HepG2 (cell line): ENCODE measurements at regions not wholly inside any gene's neighbourhood (a gene's known extent, or its start where the extent isn't known, plus 50 kb on each side); places are given as distances from the start of the nearest gene placed in this dataset.

Experiments used
- CREB1 ChIP-seq, 2 experiments: fragments of 450-650 bp in 1 of 2; IDR thresholded peaks; 2 replicates each; pipeline ENCODE4 v1.6.1; 2016 to 2017; ENCODE audit warnings: control low read depth in 1 of 2, mild to moderate bottlenecking in 1 of 2, missing compliant biosample characterization in 1 of 2, missing genetic modification characterization in 1 of 2
- HDAC2 ChIP-seq: sonication (generic); formaldehyde crosslinking; IDR thresholded peaks from 2 replicates; pipeline ENCODE4 v1.4.0; 2020; ENCODE audit warnings: missing genetic modification reagents
- HDAC6 ChIP-seq: fragments of 200-600 bp; sonication (generic); IDR thresholded peaks from 2 replicates; pipeline ENCODE4 v1.7.0; 2017; ENCODE audit warnings: mild to moderate bottlenecking, antibody characterized with exemption, low read length, low read depth
- HES4 ChIP-seq: sonication (generic); formaldehyde crosslinking; IDR thresholded peaks from 2 replicates; pipeline ENCODE4 v1.9.0; 2021; ENCODE audit warnings: mild to moderate bottlenecking, missing genetic modification reagents, borderline replicate concordance
- MAFF ChIP-seq: IDR thresholded peaks from 2 replicates; pipeline ENCODE4 v1.6.1; 2011; ENCODE audit warnings: low read depth, low read length, improper control_type of control experiment
- TF ChIP-seq, protein P1 (sequence below): sonication (generic); formaldehyde crosslinking; conservative IDR thresholded peaks from 2 replicates; pipeline ENCODE4 v1.8.0; 2022; ENCODE audit warnings: mild to moderate bottlenecking, moderate library complexity, missing genetic modification reagents
- TF ChIP-seq, protein P2 (sequence below): sonication (generic); formaldehyde crosslinking; IDR thresholded peaks from 2 replicates; pipeline ENCODE4 v1.5.0; 2020; ENCODE audit warnings: mild to moderate bottlenecking, missing genetic modification reagents
- TF ChIP-seq, protein P3 (sequence below), 2 experiments: sonication (generic) in 1 of 2; formaldehyde crosslinking in 1 of 2; IDR thresholded peaks; 2 replicates each; pipeline versions ENCODE4 v1.4.0 to v1.6.1; 2018 to 2020; ENCODE audit warnings: missing genetic modification reagents in 2 of 2, borderline replicate concordance in 1 of 2, low read depth in 1 of 2, mild to moderate bottlenecking in 1 of 2, missing biosample characterization in 1 of 2
- TF ChIP-seq, protein P4 (sequence below): sonication (generic); formaldehyde crosslinking; IDR thresholded peaks from 2 replicates; pipeline ENCODE4 v1.4.0; 2020; ENCODE audit warnings: missing genetic modification reagents
- TF ChIP-seq, protein P5 (sequence below): sonication (generic); formaldehyde crosslinking; IDR thresholded peaks from 2 replicates; pipeline ENCODE4 v1.4.0; 2020; ENCODE audit warnings: missing genetic modification reagents, borderline replicate concordance

DNA sequence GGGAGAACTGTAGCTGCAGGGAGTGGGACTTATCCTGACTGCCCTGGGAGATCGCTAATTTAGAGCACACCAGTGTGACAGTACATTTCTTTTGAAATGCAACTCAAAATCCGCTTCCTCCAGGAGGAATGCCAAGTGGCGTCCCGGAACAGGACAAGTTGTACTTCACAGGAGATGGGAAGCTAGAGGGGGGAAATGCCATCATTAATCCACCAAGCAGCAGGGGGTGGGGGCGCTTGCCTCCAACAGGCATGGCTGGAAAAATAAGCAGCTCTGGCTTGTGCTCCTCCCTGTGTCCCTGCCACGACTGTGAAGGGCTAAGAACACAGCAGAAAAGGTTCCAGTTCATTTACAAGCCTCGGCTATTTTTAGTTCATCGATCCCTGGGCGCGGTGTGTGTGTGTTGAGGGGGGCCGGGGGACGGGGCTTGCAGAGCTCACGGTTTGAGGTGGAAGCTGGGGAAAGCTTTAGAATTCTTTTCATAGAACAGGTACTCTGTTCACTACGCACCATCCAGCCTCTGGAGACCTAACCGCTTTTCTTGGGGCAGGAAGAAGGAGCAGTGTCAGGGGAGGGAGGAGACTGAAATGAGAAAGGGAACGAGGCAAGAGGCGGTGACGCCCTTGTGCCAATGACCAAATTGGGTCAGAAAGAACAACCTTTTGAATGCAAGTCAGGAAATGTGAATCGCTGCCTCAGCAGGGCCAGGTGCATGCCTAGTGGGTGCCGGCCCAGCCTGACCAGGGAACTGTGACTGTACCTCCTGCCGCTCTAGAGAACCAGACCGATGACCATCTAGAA, 51.8 kb upstream of the DGKG start:
- TF ChIP-seq, protein P1, sequence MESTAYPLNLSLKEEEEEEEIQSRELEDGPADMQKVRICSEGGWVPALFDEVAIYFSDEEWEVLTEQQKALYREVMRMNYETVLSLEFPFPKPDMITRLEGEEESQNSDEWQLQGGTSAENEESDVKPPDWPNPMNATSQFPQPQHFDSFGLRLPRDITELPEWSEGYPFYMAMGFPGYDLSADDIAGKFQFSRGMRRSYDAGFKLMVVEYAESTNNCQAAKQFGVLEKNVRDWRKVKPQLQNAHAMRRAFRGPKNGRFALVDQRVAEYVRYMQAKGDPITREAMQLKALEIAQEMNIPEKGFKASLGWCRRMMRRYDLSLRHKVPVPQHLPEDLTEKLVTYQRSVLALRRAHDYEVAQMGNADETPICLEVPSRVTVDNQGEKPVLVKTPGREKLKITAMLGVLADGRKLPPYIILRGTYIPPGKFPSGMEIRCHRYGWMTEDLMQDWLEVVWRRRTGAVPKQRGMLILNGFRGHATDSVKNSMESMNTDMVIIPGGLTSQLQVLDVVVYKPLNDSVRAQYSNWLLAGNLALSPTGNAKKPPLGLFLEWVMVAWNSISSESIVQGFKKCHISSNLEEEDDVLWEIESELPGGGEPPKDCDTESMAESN, result no peak
- TF ChIP-seq, protein P2, sequence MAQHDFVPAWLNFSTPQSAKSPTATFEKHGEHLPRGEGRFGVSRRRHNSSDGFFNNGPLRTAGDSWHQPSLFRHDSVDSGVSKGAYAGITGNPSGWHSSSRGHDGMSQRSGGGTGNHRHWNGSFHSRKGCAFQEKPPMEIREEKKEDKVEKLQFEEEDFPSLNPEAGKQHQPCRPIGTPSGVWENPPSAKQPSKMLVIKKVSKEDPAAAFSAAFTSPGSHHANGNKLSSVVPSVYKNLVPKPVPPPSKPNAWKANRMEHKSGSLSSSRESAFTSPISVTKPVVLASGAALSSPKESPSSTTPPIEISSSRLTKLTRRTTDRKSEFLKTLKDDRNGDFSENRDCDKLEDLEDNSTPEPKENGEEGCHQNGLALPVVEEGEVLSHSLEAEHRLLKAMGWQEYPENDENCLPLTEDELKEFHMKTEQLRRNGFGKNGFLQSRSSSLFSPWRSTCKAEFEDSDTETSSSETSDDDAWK (CRISPR knock-in tag), result no peak
- TF ChIP-seq HDAC6, result no peak
- TF ChIP-seq, protein P3, sequence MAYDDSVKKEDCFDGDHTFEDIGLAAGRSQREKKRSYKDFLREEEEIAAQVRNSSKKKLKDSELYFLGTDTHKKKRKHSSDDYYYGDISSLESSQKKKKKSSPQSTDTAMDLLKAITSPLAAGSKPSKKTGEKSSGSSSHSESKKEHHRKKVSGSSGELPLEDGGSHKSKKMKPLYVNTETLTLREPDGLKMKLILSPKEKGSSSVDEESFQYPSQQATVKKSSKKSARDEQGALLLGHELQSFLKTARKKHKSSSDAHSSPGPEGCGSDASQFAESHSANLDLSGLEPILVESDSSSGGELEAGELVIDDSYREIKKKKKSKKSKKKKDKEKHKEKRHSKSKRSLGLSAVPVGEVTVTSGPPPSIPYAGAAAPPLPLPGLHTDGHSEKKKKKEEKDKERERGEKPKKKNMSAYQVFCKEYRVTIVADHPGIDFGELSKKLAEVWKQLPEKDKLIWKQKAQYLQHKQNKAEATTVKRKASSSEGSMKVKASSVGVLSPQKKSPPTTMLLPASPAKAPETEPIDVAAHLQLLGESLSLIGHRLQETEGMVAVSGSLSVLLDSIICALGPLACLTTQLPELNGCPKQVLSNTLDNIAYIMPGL (CRISPR knock-in tag; IDR thresholded peaks at IDR 0.05; ENCODE audit: borderline replicate concordance in 1 of 2, low read depth in 1 of 2), result no peak
- no peak for TF ChIP-seq CREB1 (IDR thresholded peaks at IDR 0.05)
- TF ChIP-seq CREB1 (CRISPR knock-in tag; IDR thresholded peaks at IDR 0.05), result no peak
- TF ChIP-seq, protein P4, sequence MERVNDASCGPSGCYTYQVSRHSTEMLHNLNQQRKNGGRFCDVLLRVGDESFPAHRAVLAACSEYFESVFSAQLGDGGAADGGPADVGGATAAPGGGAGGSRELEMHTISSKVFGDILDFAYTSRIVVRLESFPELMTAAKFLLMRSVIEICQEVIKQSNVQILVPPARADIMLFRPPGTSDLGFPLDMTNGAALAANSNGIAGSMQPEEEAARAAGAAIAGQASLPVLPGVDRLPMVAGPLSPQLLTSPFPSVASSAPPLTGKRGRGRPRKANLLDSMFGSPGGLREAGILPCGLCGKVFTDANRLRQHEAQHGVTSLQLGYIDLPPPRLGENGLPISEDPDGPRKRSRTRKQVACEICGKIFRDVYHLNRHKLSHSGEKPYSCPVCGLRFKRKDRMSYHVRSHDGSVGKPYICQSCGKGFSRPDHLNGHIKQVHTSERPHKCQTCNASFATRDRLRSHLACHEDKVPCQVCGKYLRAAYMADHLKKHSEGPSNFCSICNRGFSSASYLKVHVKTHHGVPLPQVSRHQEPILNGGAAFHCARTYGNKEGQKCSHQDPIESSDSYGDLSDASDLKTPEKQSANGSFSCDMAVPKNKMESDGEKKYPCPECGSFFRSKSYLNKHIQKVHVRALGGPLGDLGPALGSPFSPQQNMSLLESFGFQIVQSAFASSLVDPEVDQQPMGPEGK (CRISPR knock-in tag), result no peak
- TF ChIP-seq HDAC2, result no peak
- TF ChIP-seq HES4 (CRISPR knock-in tag), result no peak
- TF ChIP-seq, protein P5, sequence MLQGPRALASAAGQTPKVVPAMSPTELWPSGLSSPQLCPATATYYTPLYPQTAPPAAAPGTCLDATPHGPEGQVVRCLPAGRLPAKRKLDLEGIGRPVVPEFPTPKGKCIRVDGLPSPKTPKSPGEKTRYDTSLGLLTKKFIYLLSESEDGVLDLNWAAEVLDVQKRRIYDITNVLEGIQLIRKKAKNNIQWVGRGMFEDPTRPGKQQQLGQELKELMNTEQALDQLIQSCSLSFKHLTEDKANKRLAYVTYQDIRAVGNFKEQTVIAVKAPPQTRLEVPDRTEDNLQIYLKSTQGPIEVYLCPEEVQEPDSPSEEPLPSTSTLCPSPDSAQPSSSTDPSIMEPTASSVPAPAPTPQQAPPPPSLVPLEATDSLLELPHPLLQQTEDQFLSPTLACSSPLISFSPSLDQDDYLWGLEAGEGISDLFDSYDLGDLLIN (CRISPR knock-in tag), result no peak
- TF ChIP-seq MAFF, result no peak
